ENCODE measurements at regions not wholly inside any gene's neighbourhood (a gene's known extent, or its start where the extent isn't known, plus 50 kb on each side); places are given as distances from the start of the nearest gene placed in this dataset.

GRCh38 chr2:190123956-190124355 lies 61.4 kb upstream of the MSTN start:
- Histone ChIP-seq H3K36me3 (ENCODE audit: control insufficient read depth, insufficient read depth, low read length) (no peaks in the 10 kb centered on the region), H3K9me3 (replicated peaks; ENCODE audit: control insufficient read depth, insufficient read depth, low read depth, low read length) (no peaks in the 10 kb centered on the region), H4K20me1 (replicated peaks; ENCODE audit: control insufficient read depth, insufficient read depth, low read length) (no peaks in the 10 kb centered on the region), H3K27me3 (ENCODE audit: control insufficient read depth in 2 of 2, insufficient read depth in 2 of 2, low read length in 2 of 2) (no peaks in the 10 kb centered on the region), H3K4me3 (no peak overlapping the region), H3K9me1 (ENCODE audit: control insufficient read depth, insufficient read depth, low read length) (no peaks in the 10 kb centered on the region), H3K4me1 (replicated peaks in 1 of 2; ENCODE audit: control insufficient read depth in 2 of 2, insufficient read depth in 2 of 2, low read length in 2 of 2) (no peaks in the 10 kb centered on the region; a peak in 1 of 5 replicates), H3K4me2 (ENCODE audit: insufficient read depth, low read length) (no peak overlapping the region), H3K27ac (ENCODE audit: extremely low read depth, low read depth, low read length) (no peak overlapping the region), H2AFZ (ENCODE audit: low read depth, low read length) (no peak overlapping the region), H3K79me2 (ENCODE audit: control insufficient read depth, insufficient read depth, low read length) (no peaks in the 10 kb centered on the region), H3K9ac (ENCODE audit: insufficient read depth in 1 of 2, low read depth in 2 of 2, low read length in 2 of 2) (no peak overlapping the region)
- no peak for TF ChIP-seq XRCC5 (IDR thresholded peaks at IDR 0.05; ENCODE audit: low read depth, low read length)
- no peak for TF ChIP-seq MCM5 (IDR thresholded peaks at IDR 0.05; ENCODE audit: low read depth)
- TF ChIP-seq TCF15 (CRISPR knock-in tag; IDR thresholded peaks at IDR 0.05) = no peak
- TF ChIP-seq BRD4 (IDR thresholded peaks at IDR 0.05) = no peak
- TF ChIP-seq ZNF174 (CRISPR knock-in tag; IDR thresholded peaks at IDR 0.05) = no peak
- TF ChIP-seq PRMT5 (CRISPR knock-in tag; IDR thresholded peaks at IDR 0.05) = no peak
- no peak for TF ChIP-seq SP2 (IDR thresholded peaks at IDR 0.05; ENCODE audit: extremely low read depth, low read depth, low read length, poor library complexity, severe bottlenecking)
- TF ChIP-seq MXI1 (IDR thresholded peaks at IDR 0.05; ENCODE audit: low read depth, low read length) = no peak
- TF ChIP-seq RREB1 (CRISPR knock-in tag; IDR thresholded peaks at IDR 0.05) = no peak
- TF ChIP-seq E2F3 (CRISPR knock-in tag; IDR thresholded peaks at IDR 0.05) = no peak
- TF ChIP-seq SLC30A9 (CRISPR knock-in tag; IDR thresholded peaks at IDR 0.05) = no peak
- TF ChIP-seq MCM2 (IDR thresholded peaks at IDR 0.05; ENCODE audit: low read depth) = no peak
- TF ChIP-seq SP1 (CRISPR knock-in tag; IDR thresholded peaks at IDR 0.05) = no peak
- no peak for TF ChIP-seq MYC (IDR thresholded peaks at IDR 0.05; ENCODE audit: low read depth, low read length)
- TF ChIP-seq MYC (CRISPR knock-in tag; IDR thresholded peaks at IDR 0.05; ENCODE audit: borderline replicate concordance, low read depth) = no peak
- TF ChIP-seq ZNF785 (CRISPR knock-in tag; IDR thresholded peaks at IDR 0.05) = no peak
- no peak for TF ChIP-seq ELF2 (CRISPR knock-in tag; IDR thresholded peaks at IDR 0.05)
- no peak for TF ChIP-seq ZNF12 (CRISPR knock-in tag; IDR thresholded peaks at IDR 0.05)
- no peak for TF ChIP-seq ZNF224 (CRISPR knock-in tag; IDR thresholded peaks at IDR 0.05)
- POLR2A ChIA-PET = no interaction called here
- CTCF ChIA-PET (ENCODE audit: low intra/inter-chr PET ratio) = no interaction called here
- FAIRE-seq (no peak), DNase-seq (ENCODE audit: extremely low read depth in 1 of 4, low spot score in 3 of 4) (no peak), ATAC-seq (no peak)
- in situ Hi-C loops (cut with MboI) (no loop called here), intact Hi-C loops (cut with micrococcal nuclease) (no loop called here)
- 42% methylated on average over 2 of the region's 2 CpGs for WGBS (ENCODE audit: insufficient coverage, low coverage, missing lambda C conversion rate)
- no TSS peak for BruUV-seq (replicated peaks)
